ENCODE measurements at regions not wholly inside any gene's neighbourhood (a gene's known extent, or its start where the extent isn't known, plus 50 kb on each side); places are given as distances from the start of the nearest gene placed in this dataset.

DNA sequence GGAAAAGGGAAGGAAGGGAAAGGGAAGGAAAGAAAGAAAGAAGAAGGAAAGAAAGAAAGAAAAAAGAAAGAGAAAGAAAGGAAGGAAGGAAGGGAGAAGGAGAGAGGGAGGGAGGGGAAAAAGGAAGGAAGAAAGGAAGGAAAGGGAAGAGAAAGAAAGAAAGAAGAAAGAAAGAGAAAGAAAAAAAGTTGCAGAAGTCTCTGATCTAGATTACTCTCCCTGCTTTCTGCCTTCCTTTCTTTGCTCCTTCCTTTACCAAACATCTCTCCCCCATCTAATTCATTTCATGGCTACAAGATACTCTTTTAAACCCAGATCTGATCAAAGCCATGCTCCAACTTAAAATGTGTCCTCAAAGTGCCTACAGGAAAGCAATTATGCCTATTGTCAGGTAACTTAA is 148.6 kb downstream of the KIT start:
- H3K56ac ChIP-seq (ENCODE audit: insufficient read length, low read depth, low read length), result no peak overlapping the region

More for the DNA sequence above, 148.6 kb downstream of the KIT start:
- no peak overlapping the region for H4K91ac ChIP-seq (ENCODE audit: insufficient read length, low read depth, low read length)
- Mint-ChIP-seq H3K27me3 (ENCODE audit: low read depth) (peaks cover 6% of the 10 kb centered on the region), H3K4me1 (no peaks in the 10 kb centered on the region), H3K36me3 (ENCODE audit: insufficient read depth in 1 of 3, low read depth in 3 of 3) (peaks cover 8 to 21% (median 9%) of the 10 kb centered on the region in 3 experiments; a peak in 5 of 7 replicates), H3K27ac (no peak overlapping the region), H3K4me3 (no peak overlapping the region), H3K9me3 (peaks cover 34 to 38% of the 10 kb centered on the region in 2 experiments)
- no peak overlapping the region for H3K4me2 ChIP-seq (ENCODE audit: insufficient read depth, insufficient read length, low read length)
- no peak overlapping the region for H4K8ac ChIP-seq (replicated peaks; ENCODE audit: insufficient read length, low read depth, low read length)
- H3T11ph ChIP-seq (ENCODE audit: low read length), result no peak overlapping the region
- H4K5ac ChIP-seq (ENCODE audit: insufficient read length, low read depth, low read length), result no peak overlapping the region
- no peak overlapping the region for H2BK120ac ChIP-seq (ENCODE audit: low read depth, low read length, poor library complexity, severe bottlenecking)
- TF ChIP-seq, protein P1, sequence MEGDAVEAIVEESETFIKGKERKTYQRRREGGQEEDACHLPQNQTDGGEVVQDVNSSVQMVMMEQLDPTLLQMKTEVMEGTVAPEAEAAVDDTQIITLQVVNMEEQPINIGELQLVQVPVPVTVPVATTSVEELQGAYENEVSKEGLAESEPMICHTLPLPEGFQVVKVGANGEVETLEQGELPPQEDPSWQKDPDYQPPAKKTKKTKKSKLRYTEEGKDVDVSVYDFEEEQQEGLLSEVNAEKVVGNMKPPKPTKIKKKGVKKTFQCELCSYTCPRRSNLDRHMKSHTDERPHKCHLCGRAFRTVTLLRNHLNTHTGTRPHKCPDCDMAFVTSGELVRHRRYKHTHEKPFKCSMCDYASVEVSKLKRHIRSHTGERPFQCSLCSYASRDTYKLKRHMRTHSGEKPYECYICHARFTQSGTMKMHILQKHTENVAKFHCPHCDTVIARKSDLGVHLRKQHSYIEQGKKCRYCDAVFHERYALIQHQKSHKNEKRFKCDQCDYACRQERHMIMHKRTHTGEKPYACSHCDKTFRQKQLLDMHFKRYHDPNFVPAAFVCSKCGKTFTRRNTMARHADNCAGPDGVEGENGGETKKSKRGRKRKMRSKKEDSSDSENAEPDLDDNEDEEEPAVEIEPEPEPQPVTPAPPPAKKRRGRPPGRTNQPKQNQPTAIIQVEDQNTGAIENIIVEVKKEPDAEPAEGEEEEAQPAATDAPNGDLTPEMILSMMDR (conservative IDR thresholded peaks at IDR 0.05), result no peak
- no peak overlapping the region for H3K18ac ChIP-seq (ENCODE audit: insufficient read length, low read depth, low read length)
- H3K9me3 ChIP-seq (ENCODE audit: control insufficient read depth, low read depth, low read length), result peaks cover 5% of the 10 kb centered on the region
- no peak overlapping the region for H3K14ac ChIP-seq (ENCODE audit: insufficient read depth, low read length)
- H3K79me2 ChIP-seq (ENCODE audit: insufficient read depth, low read length), result no peaks in the 10 kb centered on the region
- H2BK20ac ChIP-seq (ENCODE audit: low read depth, low read length, poor library complexity, severe bottlenecking), result no peak overlapping the region
- H2BK12ac ChIP-seq (ENCODE audit: insufficient read length, low read depth, low read length), result no peak overlapping the region
- no peaks in the 10 kb centered on the region for H3K23me2 ChIP-seq (ENCODE audit: insufficient read length, low read depth, low read length, poor library complexity, severe bottlenecking)
- no peak overlapping the region for H2AFZ ChIP-seq (ENCODE audit: low read length)
- no peaks in the 10 kb centered on the region for H4K20me1 ChIP-seq (ENCODE audit: control insufficient read depth, insufficient read depth, insufficient read length)
- H3K79me1 ChIP-seq (ENCODE audit: insufficient read depth, low read depth, low read length, poor library complexity, severe bottlenecking), result no peaks in the 10 kb centered on the region
- H2AK5ac ChIP-seq (ENCODE audit: insufficient read length, low read length), result no peak overlapping the region
- no peak overlapping the region for H3K23ac ChIP-seq (ENCODE audit: insufficient read length, low read depth, low read length)
- no peak overlapping the region for H2BK15ac ChIP-seq (ENCODE audit: low read depth, low read length)
- no peak overlapping the region for H3K9ac ChIP-seq (ENCODE audit: extremely low read depth, insufficient read length, low read length)
- H3K4ac ChIP-seq (ENCODE audit: low read depth, low read length), result no peak overlapping the region
- no peak for DNase-seq
- H3K27me3 ChIP-seq (ENCODE audit: insufficient read depth, low read length), result no peaks in the 10 kb centered on the region
- H3K27ac ChIP-seq (ENCODE audit: insufficient read length, low read depth, low read length), result no peak overlapping the region
- no peak overlapping the region for H2BK5ac ChIP-seq (ENCODE audit: insufficient read length, low read length)
- no peaks in the 10 kb centered on the region for H3K4me1 ChIP-seq (ENCODE audit: insufficient read depth, low read length)
